IMR-90 (cell line): ENCODE measurements at regions not wholly inside any gene's neighbourhood (a gene's known extent, or its start where the extent isn't known, plus 50 kb on each side); places are given as distances from the start of the nearest gene placed in this dataset.

ENCODE experiments used
- ATAC-seq: fragments of 200-7000 bp; cut with Tn5 transposase; 2 replicates; pipeline ENCODE4 v1.9.1; 2020; ENCODE audit warnings: low read depth, mild to moderate bottlenecking, moderate library complexity
- BruUV-seq: library from RNA; stranded (reverse); fragments of 400-500 nt; replicated peaks from 2 replicates; lab custom pipeline; 2021; lab: Mats Ljungman, UMichigan
- CTCF ChIA-PET: fragments of 300-600 bp; formaldehyde crosslinking; extraction: SDS; loops from one replicate; lab custom pipeline; 2021; ENCODE audit warnings: antibody characterized with exemption; lab: Yijun Ruan, JAX
- POLR2A ChIA-PET: fragments of 300-600 bp; sonication (Branson Sonifier 250); formaldehyde crosslinking; loops from one replicate; lab custom pipeline; 2022; ENCODE audit warnings: antibody characterized with exemption; ENCODE audit not compliant: unreplicated experiment; lab: Charles Lee
- DNase-seq: peaks from one replicate; pipeline ENCODE4 v3.0.0; 2013
- H2AFZ ChIP-seq: replicated peaks from 2 replicates; pipeline ENCODE3; 2013; ENCODE audit warnings: low read length, mild to moderate bottlenecking; ENCODE audit not compliant: poor library complexity
- H2AK5ac ChIP-seq: 2 replicates; pipeline ENCODE4 v1.6.1; 2013; ENCODE audit warnings: low read depth, low read length, inconsistent platforms
- H2AK9ac ChIP-seq: replicated peaks from 2 replicates; pipeline ENCODE3; 2013; ENCODE audit warnings: mild to moderate bottlenecking, low read depth, low read length, moderate library complexity; ENCODE audit not compliant: poor library complexity
- H2BK120ac ChIP-seq: 2 replicates; pipeline ENCODE4 v1.6.1; 2013; ENCODE audit warnings: low read depth, low read length, inconsistent platforms
- H2BK15ac ChIP-seq: 3 replicates; pipeline ENCODE4 v1.6.1; 2013; ENCODE audit warnings: low read depth, low read length, inconsistent platforms
- H2BK20ac ChIP-seq: 2 replicates; pipeline ENCODE4 v1.6.1; 2013; ENCODE audit warnings: low read depth, mild to moderate bottlenecking, inconsistent platforms, low read length, moderate library complexity
- H2BK5ac ChIP-seq: 2 replicates; pipeline ENCODE4 v1.6.1; 2013; ENCODE audit warnings: mild to moderate bottlenecking, low read depth, low read length, inconsistent platforms; ENCODE audit not compliant: poor library complexity, severe bottlenecking
- H3K14ac ChIP-seq: replicated peaks from 2 replicates; pipeline ENCODE4 v1.6.1; 2013; ENCODE audit warnings: low read depth, low read length, inconsistent platforms
- H3K18ac ChIP-seq: 2 replicates; pipeline ENCODE4 v1.6.1; 2013; ENCODE audit warnings: low read depth, low read length, control low read depth
- H3K23ac ChIP-seq: 2 replicates; pipeline ENCODE4 v1.6.1; 2013; ENCODE audit warnings: low read depth, low read length, inconsistent platforms
- H3K27ac ChIP-seq: 2 replicates; pipeline ENCODE4 v1.5.1; 2013; ENCODE audit warnings: mild to moderate bottlenecking, control low read depth, low read length; ENCODE audit not compliant: insufficient read depth
- H3K27me3 ChIP-seq: 2 replicates; pipeline ENCODE4 v1.6.1; 2013; ENCODE audit warnings: low read length; ENCODE audit not compliant: control insufficient read depth, insufficient read depth
- H3K36me3 ChIP-seq: 2 replicates; pipeline ENCODE4 v1.6.1; 2013; ENCODE audit warnings: low read length, mixed read lengths; ENCODE audit not compliant: control insufficient read depth, insufficient read depth
- H3K4ac ChIP-seq: 2 replicates; pipeline ENCODE4 v1.6.1; 2013; ENCODE audit warnings: low read depth, low read length, inconsistent platforms
- H3K4me1 ChIP-seq: 2 replicates; pipeline ENCODE4 v1.6.1; 2013; ENCODE audit warnings: low read length, mixed read lengths; ENCODE audit not compliant: control insufficient read depth, insufficient read depth
- H3K4me2 ChIP-seq: 2 replicates; pipeline ENCODE4 v1.6.1; 2013; ENCODE audit warnings: low read depth, mild to moderate bottlenecking, control low read depth, low read length, moderate library complexity
- H3K4me3 ChIP-seq: 2 replicates; pipeline ENCODE4 v1.5.1; 2013; ENCODE audit warnings: low read depth, mild to moderate bottlenecking, control low read depth, low read length, moderate library complexity; ENCODE audit not compliant: insufficient read depth
- H3K56ac ChIP-seq: 2 replicates; pipeline ENCODE4 v1.6.1; 2013; ENCODE audit warnings: low read length, inconsistent platforms; ENCODE audit not compliant: insufficient read depth; ENCODE audit errors: extremely low read depth
- H3K79me1 ChIP-seq, 2 experiments: 2 replicates each; pipeline ENCODE4 v1.6.1; 2013; ENCODE audit warnings: low read length in 2 of 2, inconsistent platforms in 1 of 2, low read depth in 1 of 2
- H3K9ac ChIP-seq: 2 replicates; pipeline ENCODE4 v1.6.1; 2013; ENCODE audit warnings: low read depth, low read length, control low read depth
- H3K9me1 ChIP-seq: 2 replicates; pipeline ENCODE4 v1.6.1; 2013; ENCODE audit warnings: low read length, inconsistent platforms; ENCODE audit not compliant: insufficient read depth
- H3K9me3 ChIP-seq: 2 replicates; pipeline ENCODE4 v1.6.1; 2013; ENCODE audit warnings: low read length; ENCODE audit not compliant: control insufficient read depth, insufficient read depth
- H4K20me1 ChIP-seq: 2 replicates; pipeline ENCODE4 v1.6.1; 2013; ENCODE audit warnings: low read length, inconsistent platforms; ENCODE audit not compliant: insufficient read depth
- H4K5ac ChIP-seq: 2 replicates; pipeline ENCODE4 v1.6.1; 2013; ENCODE audit warnings: mild to moderate bottlenecking, low read depth, low read length, control low read depth
- H4K8ac ChIP-seq, 2 experiments: 2 replicates each; pipeline ENCODE4 v1.6.1; 2013; ENCODE audit warnings: low read depth in 2 of 2, low read length in 2 of 2, control low read depth in 1 of 2, inconsistent platforms in 1 of 2
- H4K91ac ChIP-seq: 2 replicates; pipeline ENCODE4 v1.6.1; 2013; ENCODE audit warnings: low read depth, low read length, inconsistent platforms; ENCODE audit not compliant: insufficient read depth
- BHLHE40 ChIP-seq: fragments of 150-350 bp; IDR thresholded peaks from 2 replicates; pipeline ENCODE4 v1.6.1; 2016; ENCODE audit warnings: mild to moderate bottlenecking, low read depth, low read length
- CEBPB ChIP-seq: IDR thresholded peaks from 2 replicates; pipeline ENCODE4 v1.6.1; 2012; ENCODE audit warnings: low read depth, low read length, improper control_type of control experiment
- FOS ChIP-seq: fragments of 150-350 bp; IDR thresholded peaks from 2 replicates; pipeline ENCODE4 v1.6.1; 2016; ENCODE audit warnings: low read depth, low read length
- MAFK ChIP-seq: IDR thresholded peaks from 2 replicates; pipeline ENCODE4 v1.6.1; 2012; ENCODE audit warnings: low read depth, low read length, improper control_type of control experiment
- MXI1 ChIP-seq: IDR thresholded peaks from 2 replicates; pipeline ENCODE4 v1.6.1; 2012; ENCODE audit warnings: low read depth, mild to moderate bottlenecking, low read length, moderate library complexity, borderline replicate concordance
- NFE2L2 ChIP-seq: fragments of 150-350 bp; IDR thresholded peaks from 2 replicates; pipeline ENCODE4 v1.6.1; 2016; ENCODE audit warnings: low read depth, mild to moderate bottlenecking, low read length
- RAD21 ChIP-seq: IDR thresholded peaks from 2 replicates; pipeline ENCODE4 v1.6.1; 2012; ENCODE audit warnings: low read length, improper control_type of control experiment
- RCOR1 ChIP-seq: IDR thresholded peaks from 2 replicates; pipeline ENCODE4 v1.6.1; 2012; ENCODE audit warnings: mild to moderate bottlenecking, low read length, improper control_type of control experiment; ENCODE audit not compliant: insufficient replicate concordance
- SMC3 ChIP-seq: fragments of 150-350 bp; IDR thresholded peaks from 2 replicates; pipeline ENCODE4 v1.6.1; 2016; ENCODE audit warnings: low read depth, mild to moderate bottlenecking, antibody characterized with exemption, low read length, moderate library complexity
- WGBS, 2 experiments: methylation state at CpG; one replicate each; pipeline versions ENCODE4 v1.1.5 to v1.1.7; 2013; ENCODE audit warnings: missing lambda C conversion rate in 2 of 2; ENCODE audit not compliant: insufficient read length in 1 of 2; ENCODE audit errors: extremely low coverage in 2 of 2; 5-methylcytosine and 5-hydroxymethylcytosine counted together
- dilution Hi-C: fragments of 300-500 bp; cut with HindIII; formaldehyde crosslinking; loops from one replicate; pipeline ENCODE4 v1.14.3; 2018; ENCODE audit warnings: low sequenced_read_pairs; ENCODE audit not compliant: unreplicated experiment
- in situ Hi-C: fragments of 300-500 bp; cut with MboI; formaldehyde crosslinking; loops from 3 replicates; pipeline ENCODE4 v1.14.3; 2019; ENCODE audit warnings: low sequenced_read_pairs, inconsistent platforms, mixed read lengths
- intact Hi-C: fragments of 100-400 bp; cut with micrococcal nuclease; formaldehyde crosslinking; loops from 2 replicates; pipeline ENCODE4 v1.10.0; 2022
- TF ChIP-seq, protein P1 (sequence below): conservative IDR thresholded peaks from 2 replicates; pipeline ENCODE4 v1.5.1; 2012; ENCODE audit warnings: mild to moderate bottlenecking, low read depth, low read length, improper control_type of control experiment
- TF ChIP-seq, protein P2 (sequence below): fragments of 150-350 bp; IDR thresholded peaks from 2 replicates; pipeline ENCODE4 v1.6.1; 2016; ENCODE audit warnings: low read depth, mild to moderate bottlenecking, low read length, moderate library complexity, borderline replicate concordance

DNA sequence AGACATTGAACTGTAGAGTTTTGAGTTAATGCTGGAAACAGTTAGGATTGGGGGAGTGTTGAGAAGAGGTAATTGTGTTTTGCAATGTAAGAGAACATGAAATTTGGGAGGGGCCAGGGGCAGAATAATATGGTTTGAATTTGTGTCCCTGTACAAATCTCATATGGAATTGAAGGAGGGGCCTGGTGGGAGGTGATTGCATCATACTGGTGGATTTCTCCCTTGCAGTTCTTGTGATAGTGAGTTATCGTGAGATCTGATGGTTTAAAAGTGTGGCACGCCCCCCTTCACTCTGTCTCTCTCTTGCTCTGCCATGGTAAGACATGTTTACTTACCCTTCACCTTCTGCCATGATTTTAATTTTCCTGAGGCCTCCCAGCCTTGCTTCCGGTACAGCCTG lies 876.0 kb upstream of the FBXO33 start:
- no peaks in the 10 kb centered on the region for H3K9me1 ChIP-seq
- H3K4me2 ChIP-seq = no peak overlapping the region
- no peaks in the 10 kb centered on the region; the same call in 1 of the 2 replicates for H3K9me3 ChIP-seq
- H3K4ac ChIP-seq = no peak overlapping the region
- H3K4me1 ChIP-seq = no peaks in the 10 kb centered on the region
- no TSS peak for BruUV-seq
- ChIA-PET POLR2A (no interaction called here), CTCF (no interaction called here)
- no peak overlapping the region for H2BK5ac ChIP-seq
- H4K8ac ChIP-seq = no peak overlapping the region
- no peak overlapping the region for H3K9ac ChIP-seq
- no peak overlapping the region for H3K18ac ChIP-seq
- H3K14ac ChIP-seq = no peak overlapping the region
- no peak overlapping the region for H2BK15ac ChIP-seq
- no peak overlapping the region for H2BK120ac ChIP-seq
- no peaks in the 10 kb centered on the region for H3K27me3 ChIP-seq
- H3K4me3 ChIP-seq = no peak overlapping the region
- DNase-seq = no peak
- no peaks in the 10 kb centered on the region for H4K20me1 ChIP-seq
- H3K56ac ChIP-seq = no peak overlapping the region
- no peaks in the 10 kb centered on the region for H3K36me3 ChIP-seq
- intact Hi-C loops = no loop called here
- no peak overlapping the region for H4K91ac ChIP-seq
- in situ Hi-C loops = no loop called here
- H4K5ac ChIP-seq = no peak overlapping the region
- no peak overlapping the region for H3K27ac ChIP-seq
- WGBS, 2 experiments = no CpG with 5 or more reads among the region's 3 CpGs
- no peaks in the 10 kb centered on the region for H3K79me1 ChIP-seq
- ATAC-seq = no peak
- no peak overlapping the region for H2AK9ac ChIP-seq
- no peak overlapping the region for H2BK20ac ChIP-seq
- no peak overlapping the region for H2AK5ac ChIP-seq
- no peak overlapping the region for H3K23ac ChIP-seq
- H2AFZ ChIP-seq = no peak overlapping the region
- dilution Hi-C loops = no loop called here
- TF ChIP-seq RCOR1 (no peak), CEBPB (no peak), MAFK (no peak), BHLHE40 (no peak), SMC3 (no peak), NFE2L2 (no peak), FOS (no peak), MXI1 (no peak), RAD21 (no peak)
- TF ChIP-seq, protein P1, sequence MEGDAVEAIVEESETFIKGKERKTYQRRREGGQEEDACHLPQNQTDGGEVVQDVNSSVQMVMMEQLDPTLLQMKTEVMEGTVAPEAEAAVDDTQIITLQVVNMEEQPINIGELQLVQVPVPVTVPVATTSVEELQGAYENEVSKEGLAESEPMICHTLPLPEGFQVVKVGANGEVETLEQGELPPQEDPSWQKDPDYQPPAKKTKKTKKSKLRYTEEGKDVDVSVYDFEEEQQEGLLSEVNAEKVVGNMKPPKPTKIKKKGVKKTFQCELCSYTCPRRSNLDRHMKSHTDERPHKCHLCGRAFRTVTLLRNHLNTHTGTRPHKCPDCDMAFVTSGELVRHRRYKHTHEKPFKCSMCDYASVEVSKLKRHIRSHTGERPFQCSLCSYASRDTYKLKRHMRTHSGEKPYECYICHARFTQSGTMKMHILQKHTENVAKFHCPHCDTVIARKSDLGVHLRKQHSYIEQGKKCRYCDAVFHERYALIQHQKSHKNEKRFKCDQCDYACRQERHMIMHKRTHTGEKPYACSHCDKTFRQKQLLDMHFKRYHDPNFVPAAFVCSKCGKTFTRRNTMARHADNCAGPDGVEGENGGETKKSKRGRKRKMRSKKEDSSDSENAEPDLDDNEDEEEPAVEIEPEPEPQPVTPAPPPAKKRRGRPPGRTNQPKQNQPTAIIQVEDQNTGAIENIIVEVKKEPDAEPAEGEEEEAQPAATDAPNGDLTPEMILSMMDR = no peak
- TF ChIP-seq, protein P2, sequence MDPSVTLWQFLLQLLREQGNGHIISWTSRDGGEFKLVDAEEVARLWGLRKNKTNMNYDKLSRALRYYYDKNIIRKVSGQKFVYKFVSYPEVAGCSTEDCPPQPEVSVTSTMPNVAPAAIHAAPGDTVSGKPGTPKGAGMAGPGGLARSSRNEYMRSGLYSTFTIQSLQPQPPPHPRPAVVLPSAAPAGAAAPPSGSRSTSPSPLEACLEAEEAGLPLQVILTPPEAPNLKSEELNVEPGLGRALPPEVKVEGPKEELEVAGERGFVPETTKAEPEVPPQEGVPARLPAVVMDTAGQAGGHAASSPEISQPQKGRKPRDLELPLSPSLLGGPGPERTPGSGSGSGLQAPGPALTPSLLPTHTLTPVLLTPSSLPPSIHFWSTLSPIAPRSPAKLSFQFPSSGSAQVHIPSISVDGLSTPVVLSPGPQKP = no peak
